SU-DHL-6 (cell line): ENCODE measurements at regions not wholly inside any gene's neighbourhood (a gene's known extent, or its start where the extent isn't known, plus 50 kb on each side); places are given as distances from the start of the nearest gene placed in this dataset.

ENCODE experiments used
- H2AFZ ChIP-seq: fragments of 200-600 bp; sonication (generic); 2 replicates; pipeline ENCODE4 v1.6.1; 2014; ENCODE audit warnings: low read depth, mild to moderate bottlenecking, moderate library complexity, mixed read lengths, antibody characterized with exemption, low read length; ENCODE audit not compliant: severe bottlenecking
- H3F3A ChIP-seq: fragments of 200-600 bp; shearing (Covaris generic); 2 replicates; pipeline ENCODE4 v1.6.0; 2016; ENCODE audit warnings: antibody characterized with exemption, mild to moderate bottlenecking; ENCODE audit not compliant: insufficient read depth
- H3K27ac ChIP-seq: fragments of 200-600 bp; sonication (generic); 2 replicates; pipeline ENCODE4 v1.5.1; 2016; ENCODE audit warnings: low read depth, mild to moderate bottlenecking, low read length, moderate library complexity, mixed read lengths
- H3K27me3 ChIP-seq: fragments of 200-600 bp; sonication (generic), shearing (Covaris generic); 2 replicates; pipeline ENCODE4 v1.6.0; 2014; ENCODE audit warnings: mild to moderate bottlenecking, low read length
- H3K36me3 ChIP-seq: fragments of 200-600 bp; sonication (generic); 2 replicates; pipeline ENCODE4 v1.6.1; 2014; ENCODE audit warnings: mild to moderate bottlenecking, low read length, mixed read lengths
- H3K4me2 ChIP-seq: fragments of 300-600, 200-600 bp; shearing (Covaris generic), sonication (generic); 2 replicates; pipeline ENCODE4 v1.6.0; 2014; ENCODE audit warnings: low read length, low read depth, mild to moderate bottlenecking; ENCODE audit not compliant: poor library complexity, severe bottlenecking
- H3K4me3 ChIP-seq: fragments of 200-600 bp; sonication (generic); 2 replicates; pipeline ENCODE4 v1.5.1; 2014; ENCODE audit warnings: antibody characterized with exemption, low read length, mild to moderate bottlenecking, mixed read lengths; ENCODE audit not compliant: insufficient read depth, poor library complexity, severe bottlenecking
- H3K79me2 ChIP-seq: fragments of 200-600 bp; sonication (generic); 2 replicates; pipeline ENCODE4 v1.6.1; 2014; ENCODE audit warnings: mild to moderate bottlenecking, low read length, moderate library complexity; ENCODE audit not compliant: insufficient read depth
- H3K9ac ChIP-seq: fragments of 200-600 bp; sonication (generic); 2 replicates; pipeline ENCODE4 v1.7.0; 2014; ENCODE audit warnings: mild to moderate bottlenecking, low read length
- H3K9me2 ChIP-seq: fragments of 200-600 bp; sonication (generic); replicated peaks from 2 replicates; pipeline ENCODE4 v1.6.1; 2014; ENCODE audit warnings: low read length; ENCODE audit not compliant: insufficient read depth
- H3K9me3 ChIP-seq: fragments of 200-600 bp; sonication (generic); 2 replicates; pipeline ENCODE4 v1.6.1; 2014; ENCODE audit warnings: low read length, mixed read lengths; ENCODE audit not compliant: insufficient read depth
- H4K20me1 ChIP-seq: fragments of 200-600 bp; sonication (generic); 2 replicates; pipeline ENCODE4 v1.6.1; 2014; ENCODE audit warnings: low read depth, mild to moderate bottlenecking, antibody characterized with exemption, low read length, moderate library complexity, mixed read lengths
- EZH2phosphoT487 ChIP-seq: fragments of 200-600 bp; sonication (generic), shearing (Covaris generic); conservative IDR thresholded peaks from 2 replicates; pipeline ENCODE4 v1.6.1; 2018; ENCODE audit warnings: mild to moderate bottlenecking, antibody characterized with exemption, low read length, moderate library complexity, mixed read lengths
- TF ChIP-seq, protein P1 (sequence below): fragments of 200-600 bp; sonication (generic); IDR thresholded peaks from one replicate; pipeline ENCODE4 v1.5.1; 2017; ENCODE audit warnings: antibody characterized with exemption, mild to moderate bottlenecking, low read length, moderate library complexity; ENCODE audit not compliant: insufficient read depth, poor library complexity, severe bottlenecking

DNA sequence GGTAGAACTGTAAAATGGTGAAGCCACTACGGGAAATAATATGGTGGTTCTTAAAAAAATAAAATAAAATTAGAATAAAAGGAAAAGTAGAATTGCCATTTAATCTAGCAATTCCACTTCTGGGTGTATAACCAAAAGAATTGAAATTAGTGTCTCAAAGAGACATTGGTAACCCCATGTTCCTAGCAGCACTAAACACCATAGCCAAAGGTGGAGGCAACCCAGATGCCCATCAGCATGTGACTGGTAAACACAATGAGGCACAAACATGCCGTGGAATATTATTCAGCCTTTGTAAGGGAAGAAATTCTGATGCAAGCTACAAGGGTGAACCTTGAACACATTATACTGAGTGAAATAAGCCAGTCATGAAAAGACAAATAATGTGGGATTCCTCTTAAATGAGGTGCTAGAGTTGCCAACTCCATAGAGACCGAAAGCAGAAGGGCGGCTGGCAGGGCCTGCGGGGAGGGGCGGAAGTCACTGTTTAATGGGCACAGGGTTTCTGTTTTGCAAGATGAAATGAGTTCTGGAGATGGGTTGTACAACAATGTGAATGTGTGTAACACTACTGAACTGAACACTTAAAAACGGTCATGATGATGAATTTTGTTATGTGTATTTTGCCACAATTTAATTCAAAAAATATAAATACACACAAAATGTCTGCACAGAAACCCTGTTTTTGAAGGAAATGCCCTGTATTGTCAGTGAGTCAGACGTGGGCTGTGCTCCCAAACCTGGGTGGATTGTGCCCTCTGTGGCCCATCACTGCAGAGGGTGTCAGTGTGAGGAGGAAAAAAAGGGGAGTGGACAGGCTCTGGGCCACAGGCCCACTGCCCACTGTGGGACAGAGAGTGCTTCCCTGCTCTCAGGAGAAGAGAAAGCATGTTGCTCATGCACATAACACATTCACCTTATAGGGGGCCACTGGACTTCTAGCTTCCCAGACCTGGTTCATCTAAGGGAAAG lies 49.6 kb upstream of the CD93 start:
- Histone ChIP-seq H4K20me1 (no peaks in the 10 kb centered on the region), H3K9me2 (no peaks in the 10 kb centered on the region), H3K4me2 (no peak overlapping the region), H3K79me2 (no peaks in the 10 kb centered on the region), H3F3A (no peaks in the 10 kb centered on the region), H3K9me3 (no peaks in the 10 kb centered on the region), H3K4me3 (no peak overlapping the region), H2AFZ (no peak overlapping the region), H3K36me3 (no peaks in the 10 kb centered on the region), H3K27ac (no peak overlapping the region), H3K27me3 (no peaks in the 10 kb centered on the region), H3K9ac (no peak overlapping the region)
- TF ChIP-seq EZH2phosphoT487, result no peak
- TF ChIP-seq, protein P1, sequence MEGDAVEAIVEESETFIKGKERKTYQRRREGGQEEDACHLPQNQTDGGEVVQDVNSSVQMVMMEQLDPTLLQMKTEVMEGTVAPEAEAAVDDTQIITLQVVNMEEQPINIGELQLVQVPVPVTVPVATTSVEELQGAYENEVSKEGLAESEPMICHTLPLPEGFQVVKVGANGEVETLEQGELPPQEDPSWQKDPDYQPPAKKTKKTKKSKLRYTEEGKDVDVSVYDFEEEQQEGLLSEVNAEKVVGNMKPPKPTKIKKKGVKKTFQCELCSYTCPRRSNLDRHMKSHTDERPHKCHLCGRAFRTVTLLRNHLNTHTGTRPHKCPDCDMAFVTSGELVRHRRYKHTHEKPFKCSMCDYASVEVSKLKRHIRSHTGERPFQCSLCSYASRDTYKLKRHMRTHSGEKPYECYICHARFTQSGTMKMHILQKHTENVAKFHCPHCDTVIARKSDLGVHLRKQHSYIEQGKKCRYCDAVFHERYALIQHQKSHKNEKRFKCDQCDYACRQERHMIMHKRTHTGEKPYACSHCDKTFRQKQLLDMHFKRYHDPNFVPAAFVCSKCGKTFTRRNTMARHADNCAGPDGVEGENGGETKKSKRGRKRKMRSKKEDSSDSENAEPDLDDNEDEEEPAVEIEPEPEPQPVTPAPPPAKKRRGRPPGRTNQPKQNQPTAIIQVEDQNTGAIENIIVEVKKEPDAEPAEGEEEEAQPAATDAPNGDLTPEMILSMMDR, result no peak
